ENCODE measurements at regions not wholly inside any gene's neighbourhood (a gene's known extent, or its start where the extent isn't known, plus 50 kb on each side); places are given as distances from the start of the nearest gene placed in this dataset.
"Not testable (repeated sequence)": the region's sequence is repeated elsewhere in the genome, so short reads cannot be mapped to it uniquely, and the experiment has no call there.

DNA sequence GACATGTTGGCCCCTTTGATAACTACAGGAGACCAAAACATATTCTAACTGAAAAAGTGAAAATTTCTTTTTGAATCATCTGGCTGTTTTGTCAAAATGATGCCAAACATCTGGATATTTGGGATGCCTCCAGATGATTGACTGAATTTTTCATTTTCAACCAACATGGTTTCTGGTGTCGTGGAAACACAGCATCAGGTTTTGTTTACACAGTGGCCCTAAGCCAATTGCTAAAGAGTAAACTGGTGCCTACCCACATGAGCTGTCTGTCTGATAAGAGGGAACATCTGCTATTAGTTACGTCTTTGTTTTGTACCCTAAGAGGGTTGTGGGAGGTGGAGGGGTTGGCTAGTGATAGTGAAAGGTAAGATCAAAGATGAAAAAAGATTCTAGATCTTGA is 204.8 kb downstream of the KCNK2 start:
- DNase-seq (ENCODE audit: low spot score) = no peak

DNA sequence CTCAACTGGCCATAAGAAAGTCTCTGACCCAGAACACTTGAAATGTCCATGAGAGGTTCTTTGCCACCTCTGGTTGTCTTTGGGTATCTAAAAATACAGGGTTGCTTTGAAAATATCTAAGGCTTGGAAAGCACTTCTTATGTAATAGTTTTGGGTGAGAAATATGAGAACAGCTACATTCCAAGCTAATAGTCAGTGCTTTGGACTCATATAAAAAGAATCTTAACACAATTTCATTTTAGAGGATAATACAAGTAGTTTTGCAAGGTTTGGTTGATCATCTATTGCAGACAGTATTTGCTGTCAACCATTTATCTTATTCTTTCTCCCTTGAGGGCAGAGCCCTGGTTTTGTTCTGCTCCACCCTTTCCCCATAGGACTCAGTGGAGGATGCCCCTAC is 207.5 kb downstream of the KCNK2 start:
- DNase-seq (ENCODE audit: low spot score) = no peak

DNA sequence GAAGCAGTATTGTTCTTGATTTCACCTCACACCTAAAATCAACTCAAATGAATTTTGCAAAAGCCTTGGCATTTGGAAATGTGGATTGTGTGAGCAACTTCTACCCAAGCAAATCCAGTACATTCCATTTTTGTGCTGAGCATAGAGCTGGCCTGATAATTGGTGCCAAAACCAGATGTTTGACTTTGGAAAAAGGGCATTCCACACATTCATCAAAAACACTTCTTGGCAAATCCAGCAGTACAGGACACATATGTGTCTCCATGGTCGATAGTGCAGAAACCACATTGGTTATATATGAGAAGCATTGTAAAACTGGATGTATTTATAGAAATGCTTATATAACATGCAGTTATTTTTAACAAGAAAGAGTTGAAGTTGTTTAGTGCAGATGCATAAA is 210.4 kb downstream of the KCNK2 start:
- DNase-seq (ENCODE audit: low spot score) = no peak

DNA sequence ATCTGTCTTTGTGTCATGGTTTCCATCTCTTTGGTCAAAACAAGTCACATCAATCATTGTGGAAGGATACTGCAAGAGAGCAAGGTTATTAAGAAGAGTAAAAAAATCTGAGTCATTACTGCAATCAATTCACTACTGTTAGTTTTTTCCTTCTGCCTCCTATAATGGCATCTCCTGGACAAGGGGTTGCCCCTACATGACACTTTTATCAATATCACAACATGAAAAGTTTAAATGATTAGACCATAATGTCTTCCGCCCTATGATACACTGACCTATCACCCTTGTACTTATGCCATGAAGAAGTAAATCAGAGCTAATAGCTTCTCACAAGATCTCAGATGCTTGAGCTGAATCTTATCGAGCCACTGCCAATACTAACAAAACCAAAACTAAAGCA is 223.9 kb downstream of the KCNK2 start:
- no peak for DNase-seq (ENCODE audit: low spot score)

DNA sequence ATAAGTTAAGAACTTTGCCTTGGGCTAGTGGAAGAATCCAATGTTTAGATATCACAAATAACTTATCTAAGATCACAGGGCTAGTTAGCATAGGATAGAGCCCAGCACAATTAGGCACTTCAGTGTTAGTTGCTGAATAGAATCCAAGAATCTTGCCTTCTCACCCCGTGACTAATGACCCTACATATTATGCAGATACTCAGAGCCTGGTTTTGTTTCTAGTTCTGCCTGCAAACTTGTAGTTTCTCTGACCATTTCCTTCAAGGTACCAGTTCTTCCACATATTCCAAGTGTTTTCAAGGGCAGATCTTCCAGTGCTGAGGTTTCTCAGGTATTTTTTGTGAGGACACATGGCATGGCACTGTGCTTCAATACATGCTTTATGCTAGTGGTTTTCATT is 239.3 kb downstream of the KCNK2 start:
- no peak for DNase-seq (ENCODE audit: low spot score)

DNA sequence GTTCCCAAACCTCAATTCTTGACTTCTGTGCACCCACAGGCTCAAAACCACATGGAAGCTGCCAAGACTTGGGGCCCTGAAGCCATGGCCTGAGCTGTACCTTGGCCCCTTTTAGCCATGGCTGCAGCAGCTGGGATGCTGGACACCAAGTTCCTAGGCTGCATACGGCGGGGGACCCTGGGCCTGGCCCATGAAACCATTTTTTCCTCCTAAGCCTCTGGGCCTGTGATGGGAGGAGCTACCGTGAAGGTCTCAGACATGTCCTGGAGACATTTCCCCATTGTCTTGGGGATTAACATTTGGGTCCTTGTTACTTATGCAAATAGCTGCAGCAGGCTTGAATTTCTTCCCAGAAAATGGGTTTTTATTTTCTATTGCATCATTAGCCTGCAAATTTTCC is 241.5 kb downstream of the KCNK2 start:
- not testable (repeated sequence) for DNase-seq (ENCODE audit: low spot score)

DNA sequence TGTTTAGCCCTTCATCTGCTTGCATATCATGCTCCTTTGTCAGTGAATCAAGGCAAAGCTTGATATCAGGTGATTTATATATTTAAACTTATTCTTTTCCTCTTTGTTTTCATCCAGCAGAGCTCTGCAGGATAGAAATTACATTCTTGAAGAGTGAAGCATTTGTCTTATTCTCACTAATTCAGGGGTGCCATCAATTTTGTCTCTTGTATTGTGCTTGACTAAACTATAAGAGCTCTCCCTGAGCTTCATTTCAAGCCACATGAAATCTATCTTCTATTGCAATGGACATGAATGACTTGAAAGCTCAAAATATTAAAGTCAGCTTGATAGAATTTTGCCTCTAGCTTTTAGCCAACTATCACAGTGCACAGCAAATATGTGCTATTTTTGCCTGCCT is 236.7 kb upstream of the KCTD3 start:
- DNase-seq (ENCODE audit: low spot score) = no peak

DNA sequence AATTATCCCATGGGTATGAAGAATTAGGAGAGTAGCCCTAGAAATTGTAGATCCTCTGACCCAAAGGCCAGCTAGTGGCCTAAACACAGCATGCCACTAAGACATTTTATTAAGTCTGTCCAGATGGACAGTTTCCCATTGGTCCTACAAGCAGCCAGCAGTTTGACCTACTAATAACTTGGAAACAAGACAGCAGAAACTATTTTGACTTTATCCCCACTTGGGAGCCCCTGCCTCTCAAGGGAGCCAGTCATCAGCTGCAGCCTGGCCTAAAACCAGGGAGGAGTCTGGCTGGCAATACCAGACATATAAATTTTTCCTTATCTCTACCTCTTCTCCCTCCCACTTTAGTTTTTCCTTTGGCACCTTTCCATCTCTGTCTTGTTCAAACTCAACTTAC is 222.6 kb upstream of the KCTD3 start:
- DNase-seq (ENCODE audit: low spot score) = no peak

DNA sequence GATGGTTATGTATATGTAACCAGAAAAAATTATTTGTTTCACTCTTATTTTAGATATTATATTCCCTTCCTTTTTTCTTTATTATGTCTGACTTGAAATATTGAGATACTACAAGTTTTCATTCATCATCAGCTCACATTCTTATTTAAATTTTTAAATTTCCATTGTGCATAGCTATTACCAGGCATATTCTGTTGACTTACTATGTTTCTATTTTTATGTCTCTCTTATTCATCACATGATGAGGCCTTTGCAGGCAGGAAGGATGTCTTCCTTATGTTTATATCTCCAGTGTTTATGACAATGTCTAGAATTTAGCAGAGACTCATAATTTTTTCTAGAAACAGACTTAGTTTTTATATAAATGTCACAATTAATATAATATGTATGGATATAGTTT is 221.9 kb upstream of the KCTD3 start:
- DNase-seq (ENCODE audit: low spot score) = no peak

DNA sequence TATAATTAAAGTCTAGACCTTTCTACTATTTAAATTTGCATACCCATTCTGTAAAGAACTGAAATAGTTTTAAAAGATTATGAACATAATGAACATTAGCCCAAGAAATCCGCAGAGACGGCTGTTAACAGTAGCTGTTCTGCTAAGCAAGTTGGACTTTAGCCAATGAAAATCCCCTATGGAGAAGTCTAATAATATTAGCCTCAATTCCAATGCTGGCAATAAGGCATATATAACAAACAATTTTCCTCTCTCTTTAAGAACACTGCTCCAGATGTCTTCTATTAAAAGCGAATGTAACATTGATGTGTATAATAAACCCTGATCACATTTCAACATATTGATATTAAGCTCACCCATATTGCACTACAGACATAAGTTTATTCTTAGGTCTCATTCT is 221.3 kb upstream of the KCTD3 start:
- DNase-seq (ENCODE audit: low spot score) = no peak

DNA sequence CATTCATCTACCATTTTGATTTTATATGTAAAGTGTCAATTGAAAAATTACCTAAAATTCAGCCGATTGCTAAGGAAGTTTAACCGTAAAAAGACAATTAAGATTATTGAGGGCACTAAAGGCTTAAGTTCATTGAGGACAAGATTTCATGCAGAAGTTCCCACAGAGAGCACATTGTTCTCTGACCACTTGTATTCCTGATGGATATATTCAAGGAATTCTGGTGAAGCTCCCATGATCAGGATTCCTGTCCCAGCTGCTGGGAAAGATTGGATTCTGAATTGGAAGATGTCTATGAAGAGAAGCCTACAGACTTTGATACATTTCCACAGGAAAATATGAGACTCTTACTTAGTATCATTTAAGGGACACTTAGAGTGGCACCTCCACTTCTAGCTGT is 209.2 kb upstream of the KCTD3 start:
- no peak for DNase-seq (ENCODE audit: low spot score)

DNA sequence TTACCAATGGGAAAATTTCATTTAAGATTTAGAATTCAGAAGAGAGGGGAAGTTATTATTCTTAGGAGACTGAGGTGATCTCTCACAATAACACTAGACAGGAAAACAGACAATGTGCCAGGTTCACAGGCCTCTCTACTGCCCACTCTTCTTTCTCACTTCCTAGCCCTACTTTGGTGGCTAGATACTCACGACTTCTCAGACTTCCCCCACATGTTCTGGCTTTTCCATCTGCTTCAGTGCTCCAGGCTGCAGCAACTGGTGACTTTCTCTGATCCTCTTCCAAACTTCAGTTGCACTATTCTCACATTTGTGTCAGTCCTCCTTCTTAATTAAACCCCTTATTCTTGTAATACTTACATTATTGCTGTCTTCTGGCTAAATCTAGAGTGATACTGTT is 208.7 kb upstream of the KCTD3 start:
- no peak for DNase-seq (ENCODE audit: low spot score)

DNA sequence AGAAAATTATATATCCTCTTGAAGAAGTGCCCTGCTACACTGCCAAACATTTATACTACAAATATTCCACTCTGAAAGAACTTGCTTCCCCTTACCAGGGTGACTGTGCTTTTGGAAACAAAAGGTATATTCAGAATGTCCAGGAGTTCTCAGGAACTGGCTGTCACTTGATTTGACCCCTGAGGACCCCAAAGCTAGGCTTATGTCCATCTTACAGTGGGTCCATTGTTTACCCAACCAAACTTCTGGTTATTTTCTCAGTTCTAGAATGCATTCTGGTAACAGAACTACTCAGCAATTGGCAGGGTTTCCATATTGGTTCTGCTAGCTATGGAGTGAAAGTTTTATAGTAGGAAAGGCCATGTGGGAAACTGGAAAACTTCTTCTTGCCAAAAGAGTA is 207.1 kb upstream of the KCTD3 start:
- no peak for DNase-seq (ENCODE audit: low spot score)

DNA sequence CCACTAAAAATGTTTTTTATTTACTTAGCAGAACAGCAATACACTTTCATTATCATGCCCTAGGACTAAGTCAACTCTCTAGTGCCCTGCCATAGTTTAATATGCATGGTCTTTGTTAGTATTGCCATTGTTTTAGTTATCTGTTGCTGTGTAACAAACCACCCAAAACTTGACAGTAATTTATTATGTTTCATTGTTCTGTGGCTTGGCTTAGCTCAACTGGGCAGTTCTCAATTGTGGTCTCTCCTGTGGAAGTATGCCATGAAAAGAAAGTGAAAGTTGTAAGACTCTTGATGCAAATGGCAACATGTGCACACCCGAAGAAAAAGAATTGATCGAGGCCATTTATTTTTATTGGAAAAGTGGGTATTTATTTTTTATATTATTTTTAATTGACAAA is 206.3 kb upstream of the KCTD3 start:
- DNase-seq (ENCODE audit: low spot score) = no peak

DNA sequence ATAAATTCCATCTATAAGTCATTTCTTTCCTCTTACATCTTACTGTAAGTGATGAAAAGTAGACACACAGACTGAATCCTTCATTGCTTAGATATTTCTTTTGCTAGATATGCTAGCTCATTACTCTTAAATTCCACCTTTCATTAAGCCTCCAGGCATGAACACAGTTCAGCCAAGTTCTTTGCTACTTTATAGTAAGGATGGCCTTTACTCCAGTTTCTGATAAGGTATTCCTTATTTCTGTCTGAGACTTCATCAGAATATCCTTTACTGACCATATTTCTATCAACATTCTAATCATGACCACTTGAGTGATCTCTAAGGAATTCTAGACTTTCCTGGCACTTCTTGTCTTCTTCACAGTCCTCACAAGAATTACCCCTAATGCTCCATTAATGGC is 191.7 kb upstream of the KCTD3 start:
- DNase-seq (ENCODE audit: low spot score) = no peak

DNA sequence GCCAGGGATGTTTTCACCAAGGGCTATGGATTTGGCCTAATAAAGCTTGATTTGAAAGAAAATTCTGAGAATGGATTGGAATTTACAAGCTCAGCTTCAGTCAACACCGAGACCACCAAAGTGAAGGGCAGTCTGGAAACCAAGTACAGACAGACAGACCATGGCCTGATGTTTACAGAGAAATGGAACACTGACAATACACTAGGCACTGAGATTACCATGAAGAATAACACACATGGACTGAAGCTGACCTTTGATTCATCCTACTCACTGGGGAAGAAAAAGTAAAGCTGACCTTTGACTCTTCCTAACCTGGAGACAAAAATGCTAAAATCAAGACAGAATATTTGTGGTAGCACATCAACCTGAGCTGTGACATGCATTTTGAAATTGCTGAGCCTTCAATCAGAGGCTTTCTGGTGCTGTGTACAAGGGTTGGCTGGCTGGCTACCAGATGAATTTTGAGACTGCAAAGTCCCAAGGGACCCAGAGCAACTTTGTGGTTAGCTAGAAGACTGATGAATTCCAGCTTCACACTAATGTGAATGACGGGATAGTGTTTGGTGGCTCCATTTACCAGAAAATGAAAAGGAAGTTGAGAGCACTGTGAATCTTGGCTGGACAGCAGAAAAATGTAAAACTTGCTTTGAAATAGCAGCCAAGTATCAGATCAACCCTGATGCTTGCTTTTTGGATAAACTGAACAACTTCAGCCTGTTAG is 190.4 kb upstream of the KCTD3 start:
- no peak for DNase-seq (ENCODE audit: low spot score)

DNA sequence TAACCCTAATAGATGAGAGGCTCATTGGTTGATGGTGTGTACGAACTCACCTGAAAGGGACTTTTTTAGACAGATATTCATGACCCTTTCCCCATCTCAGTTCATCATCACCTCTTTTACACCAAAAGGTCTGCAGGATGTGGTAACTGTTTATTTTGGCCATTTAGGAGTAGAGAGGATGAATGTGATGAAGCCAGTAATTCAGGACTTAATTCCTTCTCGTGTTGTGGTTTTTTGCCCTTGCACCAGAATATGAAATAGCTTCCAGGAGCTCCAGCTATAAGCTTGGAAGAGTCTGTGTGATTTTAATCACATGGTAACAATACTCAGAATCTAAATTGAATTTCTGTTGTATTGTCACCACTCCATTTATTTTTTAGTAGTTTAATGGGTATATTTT is 189.4 kb upstream of the KCTD3 start:
- DNase-seq (ENCODE audit: low spot score) = no peak

DNA sequence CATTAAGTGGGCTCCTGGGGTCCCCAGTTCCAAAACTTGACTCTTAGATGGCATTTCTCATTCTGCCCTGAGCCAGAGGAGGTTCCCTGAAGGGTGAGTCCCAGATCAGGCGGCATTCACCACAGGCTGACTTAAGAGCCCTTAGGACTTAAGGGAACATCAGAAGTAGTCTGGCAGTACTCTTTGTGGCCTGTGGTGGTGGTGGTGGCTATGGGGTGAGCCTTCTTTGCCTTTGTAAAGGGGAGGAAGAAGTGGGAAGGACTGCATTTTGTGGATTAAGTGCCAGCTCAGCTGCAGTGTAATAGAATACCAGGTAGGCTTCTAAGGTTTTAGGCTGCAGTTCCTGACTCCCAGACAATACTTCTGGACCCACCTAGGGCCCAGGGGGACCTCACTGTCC is 186.5 kb upstream of the KCTD3 start:
- DNase-seq (ENCODE audit: low spot score) = no peak

DNA sequence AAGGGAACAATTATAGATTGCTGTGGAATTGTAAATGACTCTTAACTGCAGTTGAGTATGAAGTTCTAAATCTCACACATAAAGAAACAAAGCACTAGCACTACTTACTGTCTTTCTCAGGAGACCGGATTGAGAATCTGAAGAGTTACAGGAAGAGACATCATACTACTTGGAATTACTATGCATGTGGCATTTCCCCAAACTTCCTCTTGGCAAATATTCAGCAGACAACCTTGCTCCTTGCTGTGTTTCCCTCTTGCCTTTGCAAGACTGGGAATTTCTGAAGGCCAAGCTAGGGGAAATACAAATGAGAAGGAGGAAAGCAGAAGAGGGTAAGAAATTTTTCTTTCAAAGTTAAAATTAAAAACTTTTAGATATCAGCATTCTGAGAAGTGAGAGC is 173.6 kb upstream of the KCTD3 start:
- no peak for DNase-seq (ENCODE audit: low spot score)

DNA sequence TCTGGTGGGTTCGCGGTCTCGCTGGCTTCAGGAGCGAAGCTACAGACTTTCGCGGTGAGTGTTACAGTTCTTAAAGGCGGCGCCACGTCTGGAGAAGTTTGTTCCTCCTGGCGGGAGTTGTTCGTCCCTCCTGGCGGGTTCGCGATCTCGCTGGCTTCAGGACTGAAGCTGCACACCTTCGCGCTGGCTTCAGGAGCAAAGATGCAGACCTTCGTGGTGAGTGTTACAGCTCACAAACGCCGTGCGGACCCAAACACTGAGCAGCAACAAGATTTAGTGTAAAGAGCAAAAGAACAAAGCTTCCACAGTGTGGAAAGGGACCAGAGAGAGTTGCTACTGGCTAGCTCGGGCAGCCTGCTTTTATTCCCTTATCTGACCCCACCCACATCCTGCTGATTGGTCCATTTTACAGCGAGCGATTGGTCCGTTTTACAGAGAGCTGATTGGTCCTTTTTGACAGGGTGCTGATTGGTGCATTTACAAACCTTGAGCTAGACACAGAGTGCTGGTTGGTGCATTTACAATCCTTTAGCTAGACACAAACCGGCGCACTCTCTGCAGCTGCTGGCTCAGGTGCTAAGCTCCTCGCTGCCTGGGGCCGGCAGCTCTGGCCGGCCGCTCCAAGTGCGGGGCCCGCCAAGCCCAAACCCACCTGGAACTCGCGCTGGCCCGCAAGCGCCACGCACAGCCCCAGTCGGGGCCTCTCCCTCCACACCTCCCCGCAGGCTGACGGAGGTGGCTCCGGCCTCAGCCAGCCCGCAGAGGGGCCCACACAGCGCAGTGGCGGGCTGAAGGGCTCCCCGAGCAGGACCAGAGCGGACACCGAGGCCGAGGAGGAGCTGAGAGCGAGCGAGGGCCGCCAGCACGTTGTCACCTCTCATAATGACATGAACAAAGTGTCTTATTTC is 172.8 kb upstream of the KCTD3 start:
- no peak for DNase-seq (ENCODE audit: low spot score)

DNA sequence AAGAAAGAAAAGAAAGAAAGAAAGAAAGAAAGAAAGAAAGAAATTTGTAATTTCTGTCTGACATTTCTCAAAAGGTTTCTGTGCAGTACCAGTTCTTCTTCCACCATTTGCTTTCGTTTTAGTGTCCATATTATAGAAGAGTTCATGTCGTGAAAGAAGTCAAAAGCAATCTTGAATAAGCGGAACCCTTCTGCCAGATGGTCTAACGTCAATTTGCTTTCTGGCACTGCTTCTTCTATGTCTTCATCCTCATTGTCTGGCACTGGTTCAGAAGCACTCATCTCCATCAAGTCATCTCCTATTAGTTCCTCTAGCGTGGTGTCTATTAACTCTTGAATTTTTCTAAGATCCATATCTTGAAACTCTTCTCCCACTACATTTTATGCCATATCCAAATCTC is 170.0 kb upstream of the KCTD3 start:
- no peak for DNase-seq (ENCODE audit: low spot score)

DNA sequence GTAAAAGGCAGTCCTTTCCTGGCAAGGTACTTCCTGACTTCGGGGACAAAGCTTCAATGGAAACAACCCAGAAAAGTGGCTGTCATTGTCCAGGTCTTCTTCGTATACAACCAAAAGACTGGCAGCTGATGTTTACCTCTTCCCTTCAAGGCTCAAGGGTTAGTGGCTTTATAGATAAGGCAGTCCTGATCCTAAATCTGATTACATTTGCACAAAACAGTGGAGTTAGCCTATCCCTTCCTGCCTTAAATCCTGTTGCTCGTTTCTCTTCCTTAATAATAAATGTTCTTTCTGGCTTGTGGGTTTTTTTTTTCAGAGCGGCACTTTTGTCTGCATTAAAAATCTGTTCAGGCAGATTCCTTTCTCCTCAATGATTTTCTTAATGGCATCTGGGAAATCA is 169.3 kb upstream of the KCTD3 start:
- no peak for DNase-seq (ENCODE audit: low spot score)

DNA sequence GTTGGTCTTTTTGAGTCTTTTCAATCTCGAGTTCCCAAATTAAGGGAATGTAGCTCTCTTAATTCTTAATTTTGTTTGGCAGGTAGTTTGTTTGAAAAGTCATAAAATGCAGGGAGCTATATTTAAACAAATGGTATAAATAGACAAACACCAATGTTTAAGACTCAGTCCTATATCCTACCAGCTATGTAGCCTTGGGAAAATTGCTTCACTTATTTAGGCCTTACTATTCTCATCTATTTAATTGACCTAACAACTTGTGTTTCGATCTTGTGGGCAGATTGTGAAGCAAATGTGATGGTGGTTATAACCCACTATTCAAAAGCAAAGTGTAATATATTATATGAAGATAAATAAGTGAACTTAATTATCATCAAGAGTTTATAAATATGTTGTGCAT is 167.3 kb upstream of the KCTD3 start:
- no peak for DNase-seq (ENCODE audit: low spot score)

DNA sequence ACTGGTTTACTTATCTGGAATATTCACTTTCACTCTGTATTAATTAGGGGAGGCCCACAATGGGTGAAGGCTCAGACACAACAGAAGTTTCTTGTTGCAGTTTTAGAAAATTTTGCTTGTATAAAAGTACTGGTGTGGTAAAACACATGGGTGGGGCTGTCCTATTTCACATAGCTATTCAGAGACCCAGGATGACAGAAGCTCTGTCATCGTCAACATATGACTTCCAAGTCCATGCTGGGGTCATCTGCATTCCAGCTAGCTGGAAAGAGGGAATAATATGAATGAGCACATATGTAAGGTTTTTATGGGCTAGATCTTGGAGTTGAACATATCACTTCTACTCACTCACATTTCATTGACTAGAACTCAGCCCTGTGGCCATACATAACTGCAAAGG is 166.4 kb upstream of the KCTD3 start:
- DNase-seq (ENCODE audit: low spot score) = no peak
